Inferior parietal cortex (tissue), 1 donor: ENCODE measurements at regions not wholly inside any gene's neighbourhood (a gene's known extent, or its start where the extent isn't known, plus 50 kb on each side); places are given as distances from the start of the nearest gene placed in this dataset.

Source experiments
- DNase-seq: peaks from one replicate; pipeline ENCODE4 v3.0.0-alpha.2; 2016; ENCODE audit errors: extremely low spot score

GRCh38 chr6:144724818-144725217 lies 439.7 kb downstream of the UTRN start:
- no peak for DNase-seq

GRCh38 chr6:144725736-144726522 lies 440.8 kb downstream of the UTRN start:
- no peak for DNase-seq

DNA sequence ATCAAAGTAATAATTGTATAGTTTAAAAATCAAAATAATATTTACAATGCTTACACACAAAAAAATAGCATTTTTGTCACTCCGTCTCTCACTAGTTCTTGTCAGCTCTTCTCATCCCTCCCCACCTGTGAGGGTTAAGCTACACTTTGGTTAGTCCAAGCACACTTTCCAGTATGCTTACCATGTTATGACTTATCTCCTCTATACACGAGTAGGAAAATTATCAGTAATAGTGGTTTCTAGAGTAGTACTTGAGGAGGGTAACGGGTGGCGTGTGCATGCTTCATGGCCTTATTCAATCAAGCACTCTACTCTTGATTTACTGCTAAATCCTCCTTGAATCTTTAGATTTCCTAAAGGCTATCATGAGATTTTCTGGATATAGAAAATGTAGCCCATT lies 443.7 kb downstream of the UTRN start:
- DNase-seq: no peak

GRCh38 chr6:144729502-144729901 lies 444.4 kb downstream of the UTRN start:
- DNase-seq: no peak

DNA sequence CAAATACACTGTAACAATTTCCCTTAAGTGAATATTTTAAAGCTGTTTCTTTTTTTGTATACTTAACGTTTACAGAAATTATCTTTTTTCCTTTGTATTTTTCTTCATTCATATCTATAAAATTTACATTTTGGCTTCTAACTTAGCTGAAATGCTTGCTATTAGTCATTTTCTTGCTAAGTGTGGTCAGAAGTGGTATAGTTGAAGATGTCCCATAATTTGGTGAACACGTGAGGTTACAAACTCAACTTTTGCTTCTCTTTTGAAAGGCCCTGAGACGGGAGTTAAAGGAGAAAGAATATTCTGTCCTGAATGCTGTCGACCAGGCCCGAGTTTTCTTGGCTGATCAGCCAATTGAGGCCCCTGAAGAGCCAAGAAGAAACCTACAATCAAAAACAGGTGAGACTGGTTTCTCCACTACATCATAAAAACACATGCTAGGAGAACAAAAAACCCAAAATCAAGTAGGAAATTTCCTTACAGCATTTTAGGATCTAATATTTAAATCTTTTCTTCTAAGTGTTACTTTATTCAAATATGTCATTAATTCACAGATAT lies 445.0 kb downstream of the UTRN start:
- DNase-seq: no peak

DNA sequence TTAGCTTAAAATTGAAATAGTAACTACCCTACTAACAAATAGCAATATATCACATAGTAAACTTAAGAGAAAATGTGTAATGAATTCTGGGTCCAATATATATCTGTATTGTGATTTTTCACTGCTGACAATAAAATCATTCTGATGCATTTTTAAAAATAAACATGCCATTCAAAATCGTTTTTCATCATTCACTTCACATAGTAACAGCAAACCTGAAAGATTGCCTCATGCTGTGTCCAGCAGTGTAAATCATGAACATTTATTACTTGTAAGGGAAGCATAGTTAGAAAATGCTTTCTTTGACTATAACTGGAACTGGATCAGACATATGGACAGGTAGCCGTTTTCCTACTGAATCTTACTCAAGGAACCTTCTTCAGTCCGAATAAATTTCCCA lies 446.1 kb downstream of the UTRN start:
- DNase-seq: no peak

DNA sequence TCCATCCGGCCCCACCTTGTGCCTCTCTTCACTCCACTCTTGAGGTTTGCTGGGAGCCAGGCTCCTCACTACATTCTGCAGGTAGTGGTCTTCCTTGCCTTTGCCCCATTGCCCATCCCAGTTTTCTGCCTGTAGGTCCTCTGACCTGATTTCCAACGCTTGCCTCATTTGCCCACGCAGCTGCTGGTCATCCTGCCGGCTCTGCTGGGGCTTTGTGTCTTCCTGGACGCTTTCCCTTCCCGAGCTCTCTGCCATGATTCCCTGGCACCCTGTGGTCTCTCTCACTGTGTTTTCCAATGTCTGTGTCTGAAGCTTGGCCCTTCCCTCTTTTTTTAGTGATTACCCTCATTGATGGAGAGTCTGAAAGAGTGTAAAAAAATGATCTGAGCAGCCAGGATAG lies 451.6 kb downstream of the UTRN start:
- DNase-seq: no peak

DNA sequence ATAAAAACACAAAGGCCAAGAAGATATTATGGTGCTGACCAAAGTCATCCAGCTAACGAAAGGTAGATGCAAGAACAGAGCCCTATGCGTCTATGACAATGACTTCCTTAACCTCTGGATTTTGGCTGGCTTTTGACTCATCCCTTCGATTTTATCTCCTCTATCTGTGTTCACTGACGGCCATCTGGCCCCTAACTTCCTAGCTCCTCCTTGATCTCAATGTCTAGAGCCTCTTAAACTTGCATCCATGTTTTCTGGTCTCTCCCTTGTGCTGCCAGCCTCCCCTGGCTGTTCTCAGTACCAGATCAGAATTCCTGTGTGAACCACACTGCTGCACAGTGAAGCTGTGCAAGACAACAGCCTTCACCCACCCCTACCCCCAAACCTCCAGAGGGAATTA lies 452.9 kb downstream of the UTRN start:
- DNase-seq: no peak

GRCh38 chr6:144739873-144740272 lies 454.7 kb downstream of the UTRN start:
- DNase-seq: no peak

DNA sequence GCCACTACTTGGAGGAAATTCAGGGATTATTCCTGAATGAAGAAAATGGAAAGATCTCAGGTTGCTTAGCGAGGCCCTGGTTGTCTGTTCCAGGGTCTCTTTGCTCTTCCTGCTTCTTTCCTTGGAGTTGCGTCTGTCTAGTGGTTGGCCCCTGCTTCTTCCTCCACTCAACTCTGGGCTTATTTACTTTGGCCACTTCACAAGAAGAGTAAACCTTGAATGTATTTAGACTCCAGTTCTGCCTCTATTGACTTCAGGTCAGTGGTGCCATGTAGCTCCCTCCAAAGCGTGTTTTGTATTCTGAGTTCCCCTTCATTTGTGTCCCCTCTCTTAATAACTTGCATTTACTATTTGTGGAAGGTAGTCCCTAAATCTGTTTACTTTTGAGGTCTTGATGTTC lies 456.5 kb downstream of the UTRN start:
- DNase-seq: no peak

DNA sequence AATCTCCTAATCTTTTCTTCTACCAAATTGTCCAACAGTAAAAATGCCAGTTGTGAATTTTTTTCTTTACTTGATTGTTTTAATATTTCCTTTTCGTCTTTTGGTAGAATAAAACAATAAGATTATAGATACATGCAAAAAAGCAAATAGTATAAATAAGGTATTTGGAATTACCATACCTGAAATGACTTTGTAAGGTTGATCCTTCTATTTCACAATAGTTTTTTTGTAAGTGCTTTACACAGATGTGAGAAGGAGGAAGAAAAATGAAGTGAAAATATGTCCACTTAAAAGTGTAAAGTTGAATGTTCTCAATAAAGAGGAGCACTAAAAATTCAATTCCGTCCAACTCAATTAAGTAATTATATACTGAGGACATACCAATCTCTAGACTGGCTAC lies 457.6 kb downstream of the UTRN start:
- DNase-seq: no peak

- no peak for DNase-seq
Measured at GRCh38 chr6:144744720-144745119, 459.6 kb downstream of the UTRN start.

DNA sequence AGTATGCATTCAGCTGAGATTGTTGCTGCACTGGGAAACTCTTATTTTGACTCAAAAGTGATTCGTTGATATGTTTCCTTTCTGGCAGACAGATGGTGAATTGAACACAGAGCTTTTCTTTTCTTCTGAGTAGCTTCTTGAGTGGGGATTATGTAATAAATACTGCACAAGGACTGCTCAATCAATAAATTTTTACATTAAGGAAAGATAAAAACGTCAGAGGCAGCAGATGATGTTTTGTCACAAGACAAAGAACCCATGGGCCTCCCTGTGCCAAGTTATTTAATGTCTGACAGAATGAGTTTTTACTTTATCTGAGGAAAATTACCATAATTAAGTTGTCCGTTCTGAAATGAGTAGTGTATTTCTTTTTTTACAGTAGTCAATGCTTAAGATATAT lies 460.3 kb downstream of the UTRN start:
- DNase-seq: no peak

DNA sequence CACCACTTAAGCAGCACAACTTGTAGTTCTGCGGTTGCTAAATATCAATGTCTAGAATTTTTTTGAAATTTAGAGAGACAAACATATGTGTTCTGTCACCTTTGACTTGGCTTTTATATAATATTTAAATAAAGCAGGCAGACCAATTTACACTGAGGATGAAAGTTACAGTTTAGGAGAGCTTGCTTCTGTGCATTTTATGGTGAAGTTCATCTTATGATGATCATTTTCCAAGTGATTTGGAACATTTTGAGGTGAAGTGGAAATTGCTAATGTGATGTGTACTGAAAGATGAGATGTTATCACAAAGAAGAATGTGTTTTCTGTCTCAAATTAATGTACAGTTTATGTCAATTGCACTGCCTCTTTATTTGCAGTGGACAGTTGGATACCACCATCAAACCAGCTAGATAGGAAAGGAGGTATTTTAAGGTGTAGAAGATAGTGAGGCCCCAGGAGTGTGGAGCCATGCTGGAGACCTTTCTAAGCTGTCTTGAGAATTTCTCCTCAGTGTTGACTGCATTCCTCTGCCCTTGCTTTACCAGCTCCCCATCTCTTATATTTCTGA lies 461.9 kb downstream of the UTRN start:
- no peak for DNase-seq

DNA sequence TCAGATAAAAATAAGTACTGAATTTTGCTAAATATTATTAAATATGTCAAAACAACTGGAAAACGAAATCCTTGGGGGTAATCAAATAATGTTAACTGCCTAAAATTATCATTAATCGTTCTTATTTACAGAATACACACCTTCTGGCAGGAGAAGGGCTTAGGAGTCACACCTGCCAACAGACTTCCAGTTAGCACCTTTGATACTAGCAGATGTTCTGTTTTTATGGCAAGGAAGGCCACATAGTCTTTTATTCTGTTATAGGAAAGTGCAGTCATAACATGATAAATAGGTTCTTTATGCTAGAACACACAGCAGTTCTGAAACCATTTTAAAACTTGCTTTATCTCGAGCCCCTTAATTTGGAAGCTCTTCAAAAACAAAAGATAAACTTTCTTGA lies 464.1 kb downstream of the UTRN start:
- DNase-seq: no peak

DNA sequence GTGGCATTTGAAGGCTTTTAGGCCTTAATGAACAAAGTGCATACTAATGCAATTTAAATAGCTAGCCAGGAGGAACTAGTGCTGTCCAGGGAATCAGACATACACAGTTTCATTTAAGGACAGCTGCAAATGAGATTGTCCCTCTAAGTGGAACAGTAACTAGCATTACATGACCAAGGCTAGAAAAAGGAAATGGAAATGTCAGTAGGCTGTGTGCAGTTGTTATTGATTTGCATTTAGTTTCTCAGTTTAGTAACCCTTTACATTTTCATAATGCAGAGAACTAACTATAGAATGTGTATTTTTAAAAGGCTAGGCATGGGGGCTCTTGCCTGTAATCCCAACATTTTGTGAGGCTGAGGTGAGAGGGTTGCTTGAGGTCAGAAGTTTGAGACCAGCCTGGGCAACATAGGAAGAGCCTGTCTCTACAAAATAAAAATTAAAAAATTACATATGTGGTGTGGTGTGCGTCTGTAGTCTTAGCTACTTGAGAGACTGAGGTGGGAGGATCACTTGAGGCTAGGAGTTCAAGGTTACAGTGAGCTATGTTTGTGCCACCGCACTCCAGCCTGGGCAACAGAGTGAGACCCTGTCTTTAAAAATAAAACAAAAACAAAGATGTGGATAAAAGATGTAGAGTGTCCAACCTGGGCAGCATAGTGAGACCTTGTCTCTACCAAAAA lies 468.0 kb downstream of the UTRN start:
- DNase-seq: no peak

- DNase-seq: no peak
Measured at GRCh38 chr6:144756469-144756868, 471.3 kb downstream of the UTRN start.

- no peak for DNase-seq
Measured at GRCh38 chr6:144757299-144757698, 472.2 kb downstream of the UTRN start.

DNA sequence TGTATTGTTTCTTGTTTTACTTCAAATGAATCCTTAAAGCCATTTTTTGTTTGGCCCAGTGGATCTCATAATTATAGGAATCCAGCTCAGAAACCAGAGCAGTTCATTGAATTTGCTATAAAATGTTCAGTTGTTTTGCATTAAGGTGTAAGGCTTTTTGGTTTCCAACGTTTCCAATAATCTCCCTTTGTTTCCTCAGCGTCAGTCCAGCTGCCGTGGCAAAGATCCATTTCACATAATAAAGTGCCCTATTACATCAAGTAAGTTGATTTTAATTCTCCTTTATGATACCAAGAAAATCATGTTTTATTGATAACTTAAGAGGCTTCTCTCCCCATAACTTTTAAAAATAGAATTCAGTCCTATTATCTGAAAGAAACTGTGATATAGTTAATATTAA lies 472.6 kb downstream of the UTRN start:
- no peak for DNase-seq

DNA sequence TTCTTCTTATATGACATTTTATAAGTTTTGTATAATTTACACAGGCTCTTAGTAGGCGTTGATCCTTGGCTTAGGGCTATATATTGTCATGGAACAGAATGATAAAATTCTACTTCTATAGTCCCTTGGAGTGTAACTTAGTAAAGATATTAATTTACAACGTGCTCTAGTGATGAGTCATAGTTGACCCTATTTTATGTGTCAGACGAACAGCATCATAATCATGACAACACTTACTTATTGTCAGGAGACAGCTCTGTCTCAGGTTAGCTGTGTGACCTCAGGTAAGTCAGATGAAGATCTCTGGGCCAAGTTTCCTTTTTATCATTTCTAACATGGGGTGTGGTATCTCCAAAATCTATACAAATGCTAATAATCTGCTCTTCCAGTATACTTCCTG lies 473.5 kb downstream of the UTRN start:
- no peak for DNase-seq

DNA sequence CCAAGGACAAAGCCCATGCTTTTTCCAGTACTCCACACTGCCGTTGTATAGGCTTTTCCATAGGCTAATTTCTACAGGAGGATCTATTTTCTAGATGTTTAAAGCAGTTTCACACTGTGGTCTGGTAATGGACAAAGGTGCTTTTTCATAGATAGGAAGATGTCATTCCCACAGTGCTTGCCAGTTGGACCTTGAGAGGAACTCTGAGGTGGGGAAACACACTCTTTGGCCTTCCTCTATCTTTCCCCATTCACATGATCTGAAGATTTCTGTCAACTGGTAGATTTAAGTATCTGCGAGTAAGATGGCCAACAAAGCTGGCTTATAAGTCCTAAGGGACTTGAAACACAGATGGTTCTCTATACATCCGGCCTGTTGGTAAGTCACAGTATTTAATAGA lies 477.3 kb downstream of the UTRN start:
- no peak for DNase-seq

GRCh38 chr6:144767051-144767450 lies 481.9 kb downstream of the UTRN start:
- no peak for DNase-seq

GRCh38 chr6:144768551-144769075 lies 483.5 kb downstream of the UTRN start:
- DNase-seq: no peak
